ENCODE measurements at regions not wholly inside any gene's neighbourhood (a gene's known extent, or its start where the extent isn't known, plus 50 kb on each side); places are given as distances from the start of the nearest gene placed in this dataset.
A peak's percentile ranks its signal among the peaks of the same experiment; 100 is the strongest.

DNA sequence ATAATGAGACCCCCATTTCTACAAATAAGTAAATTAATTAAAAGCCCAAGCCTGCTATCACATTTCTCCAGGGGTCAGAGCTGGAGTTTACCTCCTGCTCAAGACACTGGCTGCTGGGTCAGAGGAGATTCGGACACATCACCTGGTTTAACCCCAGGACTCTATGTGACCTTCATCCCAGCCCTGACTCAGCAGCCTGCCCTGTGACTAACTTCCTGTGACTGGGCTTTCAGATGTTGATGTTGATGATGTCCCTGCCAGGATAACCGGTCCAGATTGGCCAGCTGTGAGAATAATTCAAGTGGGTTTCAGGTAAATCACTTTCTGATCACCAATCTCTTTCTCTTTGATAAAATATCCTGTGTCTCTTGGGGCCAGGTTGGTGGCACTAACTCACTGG is 102.4 kb upstream of the MAML3 start:
- intact Hi-C loops (cut with DNase I) = no loop called here
- Histone ChIP-seq H3K9me3 (no peaks in the 10 kb centered on the region), H3K36me3 (no peaks in the 10 kb centered on the region), H3K4me3 (no peak overlapping the region), H3K27ac (no peak overlapping the region), H3K27me3 (no peaks in the 10 kb centered on the region), H3K4me1 (peaks cover 0 to 9% (median 0%) of the 10 kb centered on the region in 4 donors)
- 9% methylated on average over 1 of the region's 2 CpGs for WGBS (ENCODE audit: insufficient coverage, low coverage, low lambda C conversion rate, missing lambda C conversion rate)
- DNase-seq = peak in 1 of 3 donors; percentile 62
- peak in 2 of 4 donors; percentile 34 to 73 for ATAC-seq
- no peak for TF ChIP-seq CTCF (IDR thresholded peaks at IDR 0.05)
- TF ChIP-seq POLR2A (IDR thresholded peaks at IDR 0.05) = no peak

DNA sequence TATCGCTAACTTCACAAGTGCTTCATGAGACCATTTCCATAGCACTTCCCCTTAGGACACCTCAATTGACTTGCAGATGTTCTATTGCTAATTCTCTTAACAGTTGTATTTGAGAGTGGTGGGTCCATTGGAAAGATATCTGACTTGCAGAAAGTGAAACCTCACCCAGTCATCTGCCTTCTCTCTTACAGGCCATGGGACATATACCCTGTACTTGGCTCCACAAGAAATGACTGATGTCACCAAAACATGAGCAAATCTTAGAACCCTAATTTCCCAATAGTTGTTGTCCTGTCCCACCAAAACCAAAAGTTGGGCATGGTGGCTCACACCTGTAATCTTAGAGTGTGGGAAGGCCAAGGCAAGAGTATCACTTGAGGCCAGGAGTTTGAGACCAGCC is 101.9 kb upstream of the MAML3 start:
- WGBS (ENCODE audit: insufficient coverage, low coverage, low lambda C conversion rate, missing lambda C conversion rate) = 88% methylated on average over 1 of the region's 1 CpG
- DNase-seq = no peak
- Histone ChIP-seq H3K27ac (no peak overlapping the region), H3K36me3 (no peaks in the 10 kb centered on the region), H3K4me1 (peaks cover 0 to 9% (median 0%) of the 10 kb centered on the region in 4 donors), H3K9me3 (no peaks in the 10 kb centered on the region), H3K27me3 (no peaks in the 10 kb centered on the region), H3K4me3 (no peak overlapping the region)
- ATAC-seq = no peak
- intact Hi-C loops (cut with DNase I) = no loop called here
- TF ChIP-seq CTCF (IDR thresholded peaks at IDR 0.05) (no peak), POLR2A (IDR thresholded peaks at IDR 0.05) (no peak)

DNA sequence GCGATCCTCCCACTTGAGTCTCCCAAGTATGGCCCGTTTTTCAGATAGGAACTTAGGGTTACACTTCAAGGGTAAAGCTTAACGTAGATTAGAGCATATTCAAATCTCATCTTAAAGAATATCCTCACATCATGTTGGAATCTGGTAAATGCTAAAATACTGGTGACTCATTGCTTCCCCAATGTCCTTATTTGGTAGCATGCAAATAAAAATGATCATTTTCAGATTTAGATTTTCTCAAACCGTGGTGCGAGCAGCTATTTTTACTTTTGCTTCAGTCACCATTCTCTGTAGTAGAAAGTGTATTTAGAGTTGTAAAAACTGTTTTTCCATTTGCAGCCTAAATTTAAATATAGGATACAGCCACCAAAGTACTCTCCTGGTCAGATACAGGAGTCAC is 101.5 kb upstream of the MAML3 start:
- no peaks in the 10 kb centered on the region for H3K27me3 ChIP-seq
- H3K4me3 ChIP-seq = no peak overlapping the region
- ATAC-seq = no peak
- H3K9me3 ChIP-seq = no peaks in the 10 kb centered on the region
- intact Hi-C loops (cut with DNase I) = no loop called here
- H3K4me1 ChIP-seq = peaks cover 0 to 9% (median 0%) of the 10 kb centered on the region in 4 donors
- no peak for DNase-seq
- TF ChIP-seq CTCF (IDR thresholded peaks at IDR 0.05) = no peak
- no peak for TF ChIP-seq POLR2A (IDR thresholded peaks at IDR 0.05)
- WGBS (ENCODE audit: insufficient coverage, low coverage, low lambda C conversion rate, missing lambda C conversion rate) = 84% methylated on average over 5 of the region's 5 CpGs
- H3K27ac ChIP-seq = no peak overlapping the region
- no peaks in the 10 kb centered on the region for H3K36me3 ChIP-seq

DNA sequence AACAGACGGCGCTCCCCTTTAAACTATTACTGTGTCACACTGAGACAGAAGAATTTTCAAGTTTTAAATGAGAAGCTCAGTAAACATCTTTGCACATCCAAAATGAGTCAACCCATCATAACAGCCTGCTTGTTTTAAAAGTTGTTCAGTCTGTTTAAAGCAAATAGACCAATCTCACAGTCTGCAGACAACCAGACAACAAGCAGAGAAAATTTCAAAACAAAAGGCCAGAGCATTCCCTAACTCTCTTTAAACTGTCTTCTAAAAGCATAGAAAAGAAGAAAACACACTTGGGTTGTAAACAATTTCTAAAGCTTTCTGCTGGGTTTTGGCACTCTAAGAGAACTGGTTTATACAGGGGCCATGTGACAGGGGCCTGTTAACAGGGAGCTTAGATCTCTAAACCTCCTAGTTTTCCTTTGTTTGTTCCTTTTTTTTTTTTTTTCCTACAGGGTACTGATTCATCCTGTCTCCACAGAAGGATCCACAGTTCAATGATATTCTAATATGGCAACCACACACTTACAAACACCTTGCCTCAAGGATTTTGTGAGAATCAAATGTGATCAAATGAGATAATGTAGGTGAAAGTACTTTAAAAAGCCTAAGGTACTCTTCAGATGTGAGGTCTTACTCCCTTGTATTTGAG is 100.8 kb upstream of the MAML3 start:
- ATAC-seq (no peak), DNase-seq (no peak)
- TF ChIP-seq CTCF (IDR thresholded peaks at IDR 0.05) (no peak), POLR2A (IDR thresholded peaks at IDR 0.05) (no peak)
- H3K27me3 ChIP-seq = no peaks in the 10 kb centered on the region
- H3K4me3 ChIP-seq = no peak overlapping the region
- 96% methylated on average over 2 of the region's 2 CpGs for WGBS (ENCODE audit: insufficient coverage, low coverage, low lambda C conversion rate, missing lambda C conversion rate)
- intact Hi-C loops (cut with DNase I) = loop anchor here in 1 of 2 donors (5.0 kb wide), 1 partner anchor 97 kb away; no protein-coding TSS in a partner anchor
- no peaks in the 10 kb centered on the region for H3K36me3 ChIP-seq
- no peak overlapping the region for H3K27ac ChIP-seq
- peaks cover 0 to 9% (median 0%) of the 10 kb centered on the region in 4 donors for H3K4me1 ChIP-seq
- H3K9me3 ChIP-seq = no peaks in the 10 kb centered on the region

All from right lobe of liver (tissue), 6 donors.